LNCAP (cell line): ENCODE measurements at regions not wholly inside any gene's neighbourhood (a gene's known extent, or its start where the extent isn't known, plus 50 kb on each side); places are given as distances from the start of the nearest gene placed in this dataset.

Source experiments
- TF ChIP-seq, protein P1 (sequence below): fragments of 450-650 bp; IDR thresholded peaks from 2 replicates; pipeline ENCODE4 v1.5.1; 2017; ENCODE audit warnings: mild to moderate bottlenecking

DNA sequence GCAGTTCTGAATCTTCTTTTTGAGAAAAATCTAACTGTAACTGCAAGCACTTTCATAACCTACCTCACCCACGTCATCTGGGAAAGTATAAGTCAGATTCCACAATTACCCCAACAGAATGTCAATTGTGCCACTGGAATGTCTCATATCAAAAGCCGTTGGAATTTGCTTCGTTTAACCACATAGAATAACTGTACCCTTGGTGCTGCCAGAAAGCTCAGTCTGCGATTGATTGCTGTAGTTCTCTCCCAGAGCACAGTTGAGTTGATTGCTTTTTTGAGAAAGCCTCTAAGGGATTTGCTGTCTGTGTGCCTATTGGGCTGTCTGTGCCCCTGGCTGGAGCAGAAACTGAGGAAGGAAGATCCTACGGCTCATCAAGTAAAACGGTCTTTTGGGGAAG lies 583.6 kb downstream of the TMEM38B start:
- TF ChIP-seq, protein P1, sequence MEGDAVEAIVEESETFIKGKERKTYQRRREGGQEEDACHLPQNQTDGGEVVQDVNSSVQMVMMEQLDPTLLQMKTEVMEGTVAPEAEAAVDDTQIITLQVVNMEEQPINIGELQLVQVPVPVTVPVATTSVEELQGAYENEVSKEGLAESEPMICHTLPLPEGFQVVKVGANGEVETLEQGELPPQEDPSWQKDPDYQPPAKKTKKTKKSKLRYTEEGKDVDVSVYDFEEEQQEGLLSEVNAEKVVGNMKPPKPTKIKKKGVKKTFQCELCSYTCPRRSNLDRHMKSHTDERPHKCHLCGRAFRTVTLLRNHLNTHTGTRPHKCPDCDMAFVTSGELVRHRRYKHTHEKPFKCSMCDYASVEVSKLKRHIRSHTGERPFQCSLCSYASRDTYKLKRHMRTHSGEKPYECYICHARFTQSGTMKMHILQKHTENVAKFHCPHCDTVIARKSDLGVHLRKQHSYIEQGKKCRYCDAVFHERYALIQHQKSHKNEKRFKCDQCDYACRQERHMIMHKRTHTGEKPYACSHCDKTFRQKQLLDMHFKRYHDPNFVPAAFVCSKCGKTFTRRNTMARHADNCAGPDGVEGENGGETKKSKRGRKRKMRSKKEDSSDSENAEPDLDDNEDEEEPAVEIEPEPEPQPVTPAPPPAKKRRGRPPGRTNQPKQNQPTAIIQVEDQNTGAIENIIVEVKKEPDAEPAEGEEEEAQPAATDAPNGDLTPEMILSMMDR, result no peak

DNA sequence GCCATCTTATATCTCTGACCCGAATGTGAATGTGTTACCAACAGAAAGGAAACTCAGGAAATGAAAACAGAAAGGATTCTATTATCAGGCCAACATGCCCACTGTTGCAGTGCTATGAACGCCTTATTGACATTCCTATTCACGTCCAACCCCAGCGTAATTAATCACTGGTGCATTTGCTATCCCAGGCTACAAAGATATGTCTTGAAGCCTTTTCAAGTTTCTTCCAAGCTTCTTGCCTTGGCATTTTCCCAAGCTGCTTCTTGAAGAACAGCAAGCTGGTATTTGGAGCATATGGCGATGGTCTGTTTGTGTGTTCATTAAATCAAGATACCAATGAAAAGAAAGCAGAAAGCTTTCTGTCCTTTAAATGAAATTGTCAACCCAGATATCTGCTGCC lies 579.2 kb upstream of the ZNF462 start:
- TF ChIP-seq, protein P1, result no peak

DNA sequence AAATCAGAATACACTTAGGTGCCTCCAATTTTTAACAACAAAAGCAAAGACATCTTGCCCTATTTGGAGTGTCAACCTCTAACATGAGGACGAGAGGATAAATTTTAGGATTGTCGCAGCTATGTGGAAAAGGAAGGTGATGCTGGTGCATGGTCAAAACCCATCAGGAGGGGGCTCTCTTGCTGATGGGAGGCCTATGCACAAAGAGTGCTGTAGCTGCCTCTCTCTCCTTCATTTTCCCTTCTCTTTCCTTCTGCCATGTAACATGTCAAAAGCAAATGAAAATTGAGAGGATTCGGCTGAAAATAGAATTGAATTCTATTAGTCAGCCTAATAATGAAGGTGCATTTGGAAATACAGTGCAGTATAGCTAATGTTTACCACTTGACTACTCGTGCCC lies 578.7 kb upstream of the ZNF462 start:
- TF ChIP-seq, protein P1, result no peak; the same call in 1 of the 2 replicates

DNA sequence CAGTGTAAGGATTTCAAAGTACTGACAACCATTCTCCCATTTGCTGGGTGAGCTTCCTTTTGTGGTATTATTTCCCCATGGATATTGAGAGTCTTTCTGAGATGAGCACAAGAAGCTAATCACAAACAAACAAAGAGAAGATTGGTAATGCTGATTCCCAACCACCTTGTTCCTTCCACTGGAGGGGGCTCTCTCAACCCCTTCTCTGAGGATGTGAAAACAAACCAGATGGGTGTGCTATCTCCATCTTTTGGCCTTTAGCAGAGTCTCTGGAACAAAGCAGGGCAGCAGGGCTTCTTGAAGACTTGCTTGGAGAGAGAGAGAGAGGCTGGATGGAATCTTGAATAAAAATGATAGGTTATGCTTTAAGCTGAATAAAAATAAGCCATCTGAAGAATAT lies 576.7 kb upstream of the ZNF462 start:
- TF ChIP-seq, protein P1, result peak; percentile 24; the same call in 1 of the 2 replicates

DNA sequence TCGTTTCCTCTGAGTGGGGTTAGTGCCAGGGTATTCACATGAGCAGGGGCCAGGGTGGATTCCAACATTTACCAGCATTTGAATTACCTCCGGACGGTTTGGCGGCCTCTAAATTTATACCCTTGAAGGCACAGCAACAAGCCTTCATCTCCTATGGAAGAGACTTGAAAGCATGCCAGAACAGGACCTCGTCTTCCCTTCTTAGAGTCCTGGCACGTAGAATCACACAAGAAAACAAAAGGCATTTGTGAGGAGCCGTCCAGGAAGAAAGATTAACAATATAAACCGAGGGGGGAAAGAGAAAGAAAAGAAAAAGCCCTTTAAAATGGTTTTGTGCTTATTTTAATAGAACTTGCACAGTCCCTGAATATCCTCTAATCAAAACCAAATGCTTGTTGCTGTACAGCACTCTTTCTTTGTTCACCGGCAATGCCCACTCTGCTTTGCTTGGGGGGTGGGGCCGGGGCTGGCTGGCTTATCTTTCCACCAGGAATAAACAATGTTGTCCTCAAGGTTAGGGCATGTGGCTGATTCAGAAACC lies 575.8 kb upstream of the ZNF462 start:
- TF ChIP-seq, protein P1, result no peak

DNA sequence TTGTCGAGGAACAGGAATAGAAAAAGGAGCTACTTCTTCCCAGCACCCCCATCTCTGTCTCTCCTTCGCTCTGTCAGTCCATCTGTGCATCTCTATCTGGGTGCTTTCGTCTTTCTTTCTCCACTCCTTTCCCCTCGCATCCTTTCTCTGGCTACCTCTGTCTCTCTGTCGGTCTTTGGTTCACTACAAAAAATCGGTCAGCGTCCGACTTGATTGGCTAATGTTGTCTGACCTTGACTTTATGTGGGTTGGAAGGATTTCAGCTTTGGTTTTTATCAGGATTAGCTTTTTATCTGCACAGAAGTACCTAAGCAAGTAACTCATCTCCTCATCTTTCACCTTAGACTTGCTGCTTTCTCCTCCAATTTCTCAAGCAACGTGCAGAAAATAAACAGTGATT lies 575.2 kb upstream of the ZNF462 start:
- TF ChIP-seq, protein P1, result no peak

DNA sequence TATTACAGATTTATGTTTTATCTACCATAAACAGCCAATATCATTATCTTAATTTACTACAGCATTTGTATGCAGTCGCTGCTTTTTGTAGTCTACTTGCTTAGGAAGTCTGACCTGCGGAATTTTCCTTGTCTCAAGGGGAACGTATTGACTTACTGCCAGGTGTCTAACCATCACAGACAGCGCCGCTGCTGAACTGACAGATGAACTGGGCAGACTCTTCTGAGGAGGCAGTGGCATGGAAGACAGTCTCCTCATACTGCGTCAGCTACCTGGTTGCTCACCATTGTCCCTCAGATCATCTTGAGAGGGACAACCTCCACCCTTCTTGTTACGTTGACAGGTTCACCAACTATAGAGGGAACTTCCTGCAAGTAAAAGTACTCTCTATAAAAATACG lies 574.3 kb upstream of the ZNF462 start:
- TF ChIP-seq, protein P1, result no peak

DNA sequence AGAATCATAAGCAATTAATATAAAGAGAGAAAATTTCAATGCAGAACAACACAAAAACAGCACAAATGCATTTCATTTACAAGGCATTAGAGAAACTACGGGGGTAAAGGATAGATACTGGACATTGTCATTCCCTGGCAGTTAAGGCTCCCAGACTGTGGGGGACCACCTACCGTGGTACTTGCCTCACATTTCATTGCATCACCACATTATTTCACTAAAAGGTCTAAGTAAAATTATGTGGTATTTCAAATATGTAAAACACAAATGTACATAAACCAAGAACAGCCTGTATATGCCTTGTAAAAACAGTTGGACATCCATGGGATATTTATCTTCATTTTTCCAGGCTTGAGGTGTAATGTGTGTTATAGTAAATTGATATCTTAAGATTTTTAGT lies 571.2 kb upstream of the ZNF462 start:
- TF ChIP-seq, protein P1, result no peak
